GM12873 (cell line): ENCODE measurements at regions not wholly inside any gene's neighbourhood (a gene's known extent, or its start where the extent isn't known, plus 50 kb on each side); places are given as distances from the start of the nearest gene placed in this dataset.

Source experiments
- CTCF ChIP-seq: IDR thresholded peaks from 2 replicates; pipeline ENCODE4 v1.5.1; 2012; ENCODE audit warnings: low read depth, mild to moderate bottlenecking, moderate library complexity, low read length, control low read depth; ENCODE audit not compliant: insufficient read depth; ENCODE audit errors: missing control alignments

GRCh38 chr4:56156141-56156540 is 207.4 kb downstream of the CEP135 start:
- TF ChIP-seq CTCF: no peak

- no peak for TF ChIP-seq CTCF
Observed at GRCh38 chr4:56155432-56155831, 206.7 kb downstream of the CEP135 start.

- TF ChIP-seq CTCF: no peak
Observed at GRCh38 chr4:56149591-56149990, 200.8 kb downstream of the CEP135 start.

DNA sequence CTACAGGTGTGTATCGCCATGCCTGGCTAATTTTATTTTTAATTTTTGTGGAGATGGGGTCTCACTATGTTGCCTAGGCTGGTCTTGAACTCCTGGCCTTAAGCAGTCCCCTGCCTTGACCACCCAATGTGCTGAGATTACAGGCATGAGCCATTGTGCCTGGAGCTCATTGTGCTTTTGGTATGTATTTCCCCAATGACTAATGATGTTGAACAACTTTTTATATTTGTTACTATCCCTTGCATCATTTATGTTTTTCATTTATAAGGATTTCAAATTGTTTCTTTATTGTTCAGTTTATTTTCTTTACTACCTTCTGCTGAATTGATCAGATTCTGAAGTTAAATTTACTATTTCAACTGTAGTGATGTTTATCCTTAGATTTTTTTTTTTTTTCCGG is 199.7 kb downstream of the CEP135 start:
- no peak for TF ChIP-seq CTCF

GRCh38 chr4:56147371-56147770 is 198.6 kb downstream of the CEP135 start:
- no peak for TF ChIP-seq CTCF

DNA sequence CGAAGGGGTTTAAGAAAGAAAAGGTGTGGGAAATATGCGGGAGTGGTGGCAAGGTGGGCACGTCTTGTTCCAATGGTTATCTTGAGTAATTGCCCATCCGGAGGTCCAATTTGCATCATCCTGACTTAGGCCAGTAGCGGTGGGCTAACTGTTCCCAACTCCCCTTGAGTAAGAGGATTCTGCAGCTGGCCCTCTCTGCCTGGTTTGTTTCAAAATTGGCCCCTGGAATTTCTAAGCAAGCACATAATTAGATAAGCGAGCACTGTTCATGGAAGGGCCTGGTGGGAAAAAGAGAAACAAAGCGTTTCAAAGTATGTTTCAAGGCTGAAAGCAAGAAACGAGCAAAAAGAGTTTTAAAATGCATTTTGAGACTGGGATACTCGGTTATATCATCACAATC is 198.2 kb downstream of the CEP135 start:
- no peak for TF ChIP-seq CTCF

DNA sequence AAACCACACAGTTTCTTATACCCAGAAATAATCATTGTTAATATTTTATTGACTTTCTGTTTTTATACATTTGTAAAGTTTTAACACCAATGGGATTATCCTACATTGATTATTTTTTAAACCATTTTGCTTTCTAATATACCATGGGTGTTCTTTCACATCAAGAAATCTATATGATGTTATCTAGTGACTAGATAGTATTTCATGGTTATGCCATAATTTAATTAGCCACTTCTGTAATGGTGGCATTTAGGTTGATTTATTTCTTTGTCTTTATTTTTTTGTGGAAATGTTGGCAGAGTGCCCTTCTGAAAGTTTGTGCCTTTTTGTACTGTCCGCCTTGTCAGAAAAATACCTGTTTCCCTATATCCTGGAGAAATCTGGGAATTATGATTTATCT is 193.3 kb downstream of the CEP135 start:
- TF ChIP-seq CTCF: no peak
